NCI-H1436 (cell line): ENCODE measurements at regions not wholly inside any gene's neighbourhood (a gene's known extent, or its start where the extent isn't known, plus 50 kb on each side); places are given as distances from the start of the nearest gene placed in this dataset.
"Not testable (repeated sequence)": the region's sequence is repeated elsewhere in the genome, so short reads cannot be mapped to it uniquely, and the experiment has no call there.

Source experiments
- DNase-seq: peaks from one replicate; lab custom pipeline; 2025; lab: John Stamatoyannopoulos, UW

DNA sequence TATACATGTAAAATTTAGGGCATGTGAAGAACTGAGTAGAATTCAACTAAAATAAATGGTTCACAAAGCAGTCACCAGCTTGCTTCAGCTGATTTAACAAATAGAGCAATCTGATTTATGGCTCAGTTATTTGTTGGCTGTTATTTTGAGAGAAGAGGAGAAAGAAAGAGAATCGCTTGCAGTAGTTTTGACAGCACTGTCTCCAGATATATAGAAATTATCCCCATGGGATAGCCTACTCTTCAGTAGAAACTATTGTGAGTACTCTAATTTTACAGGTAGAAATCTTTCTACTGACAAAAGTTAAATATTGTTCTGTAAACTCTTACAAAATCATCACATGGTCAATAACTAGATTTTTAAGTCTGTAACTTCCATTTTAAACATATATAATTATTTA is 1098.2 kb downstream of the MRPL39 start:
- DNase-seq, result no peak

DNA sequence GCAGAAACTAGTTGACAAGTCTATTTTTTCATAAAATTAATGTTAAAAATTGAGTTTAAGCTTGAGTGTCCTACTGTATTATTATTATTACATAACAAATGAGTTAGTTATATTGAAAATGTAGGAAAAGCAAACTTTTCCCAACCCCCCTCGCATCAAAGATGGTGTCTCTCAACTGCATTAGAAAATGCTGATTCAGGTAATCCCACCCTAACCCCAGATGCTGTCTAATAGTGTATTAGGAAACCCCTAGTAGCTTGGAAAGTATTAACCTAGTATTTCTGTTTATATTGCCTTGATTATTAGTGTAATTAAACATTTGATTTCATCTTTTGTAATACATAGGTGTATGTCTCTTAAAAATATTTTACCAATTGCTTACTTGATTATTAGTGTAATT is 1120.3 kb downstream of the MRPL39 start:
- no peak for DNase-seq

DNA sequence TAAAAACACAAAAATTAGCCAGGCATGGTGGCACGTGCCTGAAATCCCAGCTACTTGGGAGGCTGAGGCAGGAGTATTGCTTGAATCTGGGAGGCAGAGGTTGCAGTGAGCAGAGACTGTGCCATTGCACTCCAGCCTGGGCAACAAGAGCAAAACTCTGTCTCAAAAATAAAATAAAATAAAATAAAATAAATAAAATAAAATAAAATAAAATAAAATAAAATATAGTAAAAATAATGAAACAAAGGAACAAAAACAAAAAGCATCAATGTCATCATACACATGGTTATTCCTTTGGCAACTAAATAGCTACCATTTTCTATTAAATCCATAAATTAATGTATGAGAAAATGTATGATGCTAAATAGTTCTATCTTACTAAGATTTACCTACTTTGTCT is 1123.9 kb downstream of the MRPL39 start:
- not testable (repeated sequence) for DNase-seq

DNA sequence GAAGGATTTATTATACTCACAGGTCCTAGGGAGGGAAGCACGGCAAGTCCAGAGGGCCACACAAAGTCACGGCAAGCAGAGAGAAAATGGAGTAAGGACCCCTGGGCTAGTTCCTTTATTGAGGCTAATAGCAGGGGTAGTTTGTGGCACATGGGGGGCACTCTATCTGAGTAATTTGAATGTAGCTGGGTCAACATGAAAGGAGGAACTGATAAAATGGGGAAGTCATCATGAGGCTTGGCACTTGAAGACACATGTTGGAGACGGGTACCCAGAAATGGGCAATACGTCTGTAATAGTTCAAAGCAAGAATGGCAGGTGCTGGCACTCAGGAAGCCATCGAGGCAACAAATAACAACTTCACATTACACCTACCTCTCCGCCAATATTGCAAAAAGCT is 1136.4 kb downstream of the MRPL39 start:
- DNase-seq, result no peak

DNA sequence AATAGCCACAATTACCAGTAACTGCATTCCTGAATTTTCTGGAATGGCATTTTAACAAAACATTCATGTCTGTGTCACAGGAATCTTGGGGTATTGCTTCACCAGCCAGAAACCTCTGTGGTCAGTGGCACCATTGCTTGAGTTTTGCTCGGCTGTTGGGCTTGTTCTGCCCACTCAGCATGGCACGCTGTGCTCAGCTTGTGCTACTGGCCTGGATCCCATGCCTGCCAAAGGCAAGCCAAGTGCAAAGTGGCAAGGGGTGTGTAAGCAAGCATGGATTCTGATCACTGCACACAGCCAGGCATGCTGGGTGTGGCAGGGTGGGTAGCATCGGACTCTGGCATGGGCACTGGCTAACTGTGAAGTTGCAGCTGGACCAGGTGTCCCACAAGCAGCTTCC is 1150.9 kb downstream of the MRPL39 start:
- DNase-seq, result no peak

DNA sequence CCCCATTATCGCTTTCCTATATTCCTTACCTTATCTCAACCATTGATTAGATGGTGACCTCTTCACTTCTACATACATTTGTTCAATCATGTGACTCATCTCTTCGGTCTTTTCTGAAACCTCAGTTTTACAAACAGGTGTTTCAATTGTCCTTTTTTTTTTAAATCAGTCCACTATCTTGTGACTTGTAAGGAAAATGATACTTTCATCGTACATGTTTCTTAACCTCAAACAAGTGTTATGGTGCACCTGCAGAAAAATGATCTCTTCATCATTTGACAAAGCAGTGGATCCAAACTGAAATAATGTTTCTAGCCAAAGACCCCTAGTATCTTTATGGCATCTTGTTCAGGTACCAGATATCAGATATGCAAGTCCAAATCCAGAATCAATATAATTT is 1157.2 kb downstream of the MRPL39 start:
- DNase-seq, result no peak

DNA sequence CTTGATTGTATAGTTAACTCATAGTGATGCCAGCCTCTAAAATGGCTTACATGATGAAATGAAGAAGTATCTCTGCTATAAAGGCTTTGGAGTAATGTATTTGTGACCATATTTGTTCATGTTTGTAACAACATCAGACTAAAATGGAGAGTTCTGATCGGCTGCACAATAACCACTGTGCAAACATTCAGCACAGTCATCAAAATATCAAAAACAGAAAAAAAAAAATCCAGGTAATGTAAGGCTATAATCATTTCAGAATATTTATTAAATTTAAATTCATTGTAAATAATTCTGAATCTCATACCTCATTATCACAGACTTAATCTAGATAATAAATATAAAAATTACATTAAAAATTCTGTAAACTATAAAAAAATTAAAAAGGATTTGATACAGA is 1161.8 kb downstream of the MRPL39 start:
- DNase-seq, result no peak

DNA sequence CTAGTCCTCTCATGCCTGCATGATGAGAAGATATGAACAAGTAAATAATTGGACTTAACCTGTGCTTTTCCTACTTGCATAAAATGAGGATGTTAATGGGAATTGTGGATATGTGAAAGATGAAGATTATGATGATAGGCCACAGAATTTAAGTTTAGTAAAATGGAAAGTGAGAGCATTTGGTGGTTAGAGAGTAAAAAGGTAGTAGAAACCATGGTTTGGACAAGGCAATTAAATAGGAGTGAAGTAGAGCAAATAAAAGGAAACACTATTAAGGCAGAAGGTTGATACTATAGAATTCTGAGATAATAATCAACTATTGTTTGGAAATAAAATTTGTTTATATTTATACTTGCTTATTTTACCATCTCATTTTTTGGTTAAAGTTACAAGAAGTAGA is 1162.5 kb downstream of the MRPL39 start:
- no peak for DNase-seq

DNA sequence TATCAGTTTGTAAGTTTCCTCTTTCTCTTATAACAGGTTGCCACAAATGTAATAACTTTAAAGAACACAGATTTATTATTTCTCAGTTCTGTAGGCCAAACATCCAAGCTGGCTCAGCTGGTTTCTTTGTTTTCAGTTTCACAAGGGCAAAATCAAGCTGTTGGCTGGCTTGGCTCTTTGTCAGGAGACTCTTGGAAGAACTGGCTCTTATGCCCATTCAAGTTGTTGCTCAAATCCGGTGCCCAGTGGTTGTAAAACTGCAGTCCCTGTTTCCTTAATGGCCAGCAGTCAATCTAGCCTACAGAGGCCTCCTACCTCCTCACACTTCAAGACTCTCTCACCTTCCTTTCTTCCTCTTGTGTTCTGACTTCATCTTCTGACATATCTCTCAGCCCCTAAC is 1171.0 kb downstream of the MRPL39 start:
- DNase-seq, result no peak

DNA sequence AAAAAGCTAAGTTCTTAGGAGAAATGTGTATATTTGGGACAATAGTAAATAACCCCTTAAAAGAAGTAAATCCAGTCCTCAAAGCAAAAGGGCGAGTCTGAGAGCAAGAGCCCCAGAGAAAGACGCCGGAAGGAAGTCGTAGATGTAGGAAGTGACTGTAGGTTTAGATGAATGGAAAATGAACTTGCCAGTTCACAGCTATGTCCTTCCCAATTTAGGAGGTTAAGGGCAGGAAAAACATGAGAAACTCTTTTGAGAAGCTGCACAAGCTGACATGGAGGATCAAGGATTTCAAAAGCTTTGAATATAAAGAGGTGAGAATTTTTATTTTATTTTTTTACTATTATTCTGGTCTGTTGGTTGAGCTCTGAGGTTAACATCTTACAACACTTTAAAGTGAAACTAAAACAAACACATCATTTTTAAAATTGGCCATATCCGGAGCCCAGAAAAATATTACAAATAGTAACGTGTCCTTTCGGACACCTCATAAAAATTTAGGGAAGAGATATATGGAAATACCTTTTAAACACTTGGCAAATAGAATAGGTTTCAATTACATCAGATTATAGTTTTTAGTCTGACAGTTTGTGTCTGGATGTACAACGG is 1178.6 kb downstream of the MRPL39 start:
- DNase-seq, result no peak

DNA sequence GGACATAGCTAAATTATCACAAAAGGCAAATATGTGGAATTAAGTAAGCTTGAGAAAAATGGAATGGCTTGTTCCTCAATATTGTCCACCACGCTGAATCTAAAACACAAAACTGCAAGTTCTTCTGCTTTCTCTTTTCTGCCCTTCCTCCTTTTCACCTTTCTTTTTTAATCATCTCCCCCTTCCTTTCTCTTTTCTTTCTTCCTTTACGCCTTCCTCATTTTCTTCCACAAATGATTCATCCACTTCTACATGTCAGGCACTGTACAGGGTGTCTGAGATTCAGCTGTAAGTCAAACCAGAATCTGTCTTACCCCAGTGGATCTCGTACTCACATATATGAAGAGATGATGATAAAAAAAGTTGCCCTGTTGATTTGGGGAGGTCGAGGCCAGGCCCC is 1182.5 kb downstream of the MRPL39 start:
- no peak for DNase-seq

DNA sequence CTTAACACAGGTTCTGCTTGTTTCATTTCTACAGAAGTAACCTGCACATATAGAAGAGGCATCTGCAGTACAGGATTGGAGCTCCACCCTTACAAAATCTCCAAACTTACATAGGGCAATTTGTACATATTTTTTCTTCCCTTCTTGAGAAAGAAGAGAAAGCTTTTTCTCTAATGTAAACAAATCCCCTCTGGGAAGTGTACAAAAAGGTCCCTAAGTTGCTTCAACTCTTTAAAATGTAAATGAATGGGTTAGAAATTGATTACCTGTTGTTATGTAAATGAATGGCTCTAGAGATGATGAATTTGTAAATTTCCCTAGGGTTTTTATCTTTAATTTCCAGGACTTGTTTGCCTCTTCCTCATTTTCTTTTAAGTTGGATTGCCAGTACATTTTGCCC is 1183.7 kb downstream of the MRPL39 start:
- DNase-seq, result no peak

DNA sequence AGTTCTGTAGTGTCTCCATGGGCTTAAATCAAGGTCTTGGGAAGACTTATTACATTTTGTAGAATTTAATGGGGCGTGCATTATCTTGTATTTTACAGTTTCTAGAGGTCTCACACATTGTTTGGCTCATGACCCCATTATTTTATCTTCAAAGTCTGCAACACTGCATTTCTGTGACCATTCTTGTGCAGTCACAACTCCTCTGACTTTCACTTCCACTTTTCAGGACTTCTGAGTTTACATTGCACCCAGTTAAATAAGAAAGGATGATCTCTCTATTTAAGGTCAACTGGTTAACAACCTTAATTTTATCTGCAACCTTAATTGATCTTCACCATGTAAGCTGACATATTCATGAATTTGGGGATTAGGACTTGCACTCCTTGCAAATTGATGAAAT is 1186.6 kb downstream of the MRPL39 start:
- no peak for DNase-seq

DNA sequence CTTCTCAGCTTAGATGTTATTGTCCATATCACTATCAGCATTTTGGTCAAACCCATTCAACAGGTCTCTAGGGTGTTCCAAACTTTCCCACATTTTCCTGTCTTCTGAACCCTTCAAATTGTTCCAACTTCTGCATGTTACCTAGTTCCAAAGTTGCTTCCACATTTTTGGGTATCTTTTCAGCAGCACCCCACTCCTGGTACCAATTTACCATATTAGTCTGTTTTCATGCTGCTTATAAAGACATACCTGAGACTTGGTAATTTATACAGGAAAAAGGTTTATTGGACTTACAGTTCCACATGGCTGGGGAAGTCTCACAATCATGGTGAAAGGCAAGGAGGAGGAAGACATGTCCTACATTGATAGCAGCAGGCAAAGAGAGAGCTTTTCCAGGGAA is 1187.6 kb downstream of the MRPL39 start:
- not testable (repeated sequence) for DNase-seq

DNA sequence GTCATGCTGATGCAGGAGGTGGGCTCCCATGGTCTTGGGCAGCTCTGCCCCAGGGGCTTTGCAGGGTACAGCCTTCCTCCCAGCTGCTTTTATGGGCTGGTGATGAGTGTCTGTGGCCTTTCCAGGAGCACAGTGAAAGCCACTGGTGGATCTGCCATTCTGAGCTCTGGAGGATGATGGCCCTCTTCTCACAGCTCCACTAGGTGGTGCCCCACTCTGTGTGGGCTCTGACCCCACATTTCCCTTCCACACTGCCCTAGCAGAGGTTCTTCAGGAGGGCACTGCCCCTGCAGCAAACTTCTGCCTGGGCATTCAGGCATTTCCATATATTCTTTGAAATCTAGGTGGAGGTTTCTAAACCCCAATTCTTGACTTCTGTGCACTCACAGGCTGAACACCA is 1188.6 kb downstream of the MRPL39 start:
- no peak for DNase-seq

DNA sequence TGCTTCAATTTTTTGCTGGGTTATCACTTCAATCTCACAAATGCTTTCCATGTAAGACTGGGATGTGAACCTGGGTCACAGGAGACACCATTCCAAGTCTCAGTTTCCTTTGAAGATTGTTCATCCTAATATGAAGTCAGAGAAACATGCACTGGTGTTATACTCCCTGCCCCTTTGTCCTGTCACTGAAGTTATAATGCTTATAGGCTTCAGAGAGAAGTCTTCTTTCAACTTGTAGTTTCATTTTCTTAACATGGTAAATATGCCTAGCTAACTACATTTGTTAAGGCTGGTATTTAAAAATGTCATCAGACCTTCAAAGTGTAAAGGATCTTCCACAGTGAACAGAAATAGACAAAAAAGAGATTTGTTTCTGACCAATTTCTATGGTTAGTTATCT is 1195.9 kb downstream of the MRPL39 start:
- DNase-seq, result no peak

DNA sequence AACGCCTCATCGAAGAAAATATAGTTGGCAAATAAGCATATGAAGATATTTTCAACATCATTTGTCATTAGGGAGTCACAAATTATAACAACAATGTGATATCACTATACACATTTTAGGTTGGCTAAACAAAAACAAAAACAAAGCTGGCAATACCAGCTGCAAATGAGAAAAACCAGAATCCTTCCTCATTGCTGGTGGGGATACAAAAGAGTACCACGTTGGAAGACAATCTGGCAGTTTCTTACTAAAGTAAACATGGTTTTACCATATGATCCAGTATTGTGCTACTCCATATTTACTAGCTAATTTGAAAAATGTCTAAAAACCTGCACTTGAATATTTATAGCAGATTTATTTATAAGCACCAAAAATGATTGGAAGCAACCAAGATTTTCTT is 1204.1 kb downstream of the MRPL39 start:
- DNase-seq, result no peak

DNA sequence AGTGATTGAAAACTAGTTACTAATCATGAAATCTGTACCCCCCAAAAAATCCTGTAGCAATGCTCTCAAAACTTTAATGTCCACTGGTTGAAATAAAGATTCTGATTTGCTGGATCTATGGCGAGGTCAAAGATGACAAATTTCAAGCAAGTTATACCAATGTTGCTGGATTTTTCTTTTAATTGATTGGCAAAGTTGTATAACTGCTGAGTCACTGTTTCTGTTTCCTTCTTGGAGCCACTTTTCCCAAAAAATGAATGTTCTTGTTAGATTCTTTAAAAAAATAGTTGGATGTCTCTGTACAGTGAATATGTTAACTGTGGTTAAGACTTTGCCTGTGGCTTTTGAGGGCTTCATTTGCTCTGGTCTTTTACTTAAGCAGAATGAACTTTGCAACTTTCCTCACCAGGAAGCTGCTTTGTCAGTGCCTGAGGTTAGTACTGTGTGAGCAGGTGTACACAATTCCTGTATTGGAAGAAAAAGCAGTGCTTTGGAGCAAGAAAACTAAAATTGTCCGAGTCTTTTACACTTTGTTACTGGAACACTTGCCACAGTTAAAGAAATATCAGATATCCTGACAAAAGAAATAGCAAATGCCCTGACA is 1211.9 kb downstream of the MRPL39 start:
- DNase-seq, result no peak

DNA sequence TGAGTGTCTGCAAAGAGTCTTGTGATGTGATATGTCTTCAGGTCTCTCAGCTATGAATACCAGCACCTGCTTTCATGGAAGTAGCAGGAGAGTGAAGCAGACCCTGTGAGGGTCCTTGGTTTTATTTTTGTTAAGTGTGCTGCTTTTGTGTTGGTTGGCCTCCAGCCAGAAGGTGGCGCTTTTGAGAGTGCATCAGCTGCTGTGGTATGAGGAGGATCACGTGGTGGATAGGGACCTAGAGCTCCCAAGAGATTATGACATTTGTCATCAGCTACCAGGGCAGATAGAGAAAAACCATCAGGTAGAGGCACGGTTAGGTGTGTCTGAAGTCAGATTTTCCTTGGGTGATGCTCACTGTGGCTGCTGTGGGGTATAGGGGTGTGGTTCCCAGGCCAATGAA is 1232.1 kb downstream of the MRPL39 start:
- DNase-seq, result no peak

DNA sequence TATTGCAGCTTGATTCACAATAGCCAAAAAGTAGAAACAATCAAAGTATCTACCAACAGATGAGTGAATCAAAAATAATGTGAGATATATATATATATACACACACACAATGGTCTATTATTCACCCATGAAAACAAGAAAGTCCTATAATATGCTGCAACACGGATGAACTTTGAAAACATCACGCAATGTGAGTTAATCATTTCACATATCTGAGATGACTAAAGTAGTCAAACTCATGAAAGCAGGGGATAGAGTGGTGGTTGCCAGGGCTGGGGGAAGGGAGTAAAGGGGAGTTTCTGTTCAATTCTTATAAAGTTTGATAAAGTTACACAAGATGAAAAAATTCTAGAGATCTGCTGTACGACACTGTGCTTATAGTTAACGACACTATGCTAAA is 1234.8 kb downstream of the MRPL39 start:
- no peak for DNase-seq

DNA sequence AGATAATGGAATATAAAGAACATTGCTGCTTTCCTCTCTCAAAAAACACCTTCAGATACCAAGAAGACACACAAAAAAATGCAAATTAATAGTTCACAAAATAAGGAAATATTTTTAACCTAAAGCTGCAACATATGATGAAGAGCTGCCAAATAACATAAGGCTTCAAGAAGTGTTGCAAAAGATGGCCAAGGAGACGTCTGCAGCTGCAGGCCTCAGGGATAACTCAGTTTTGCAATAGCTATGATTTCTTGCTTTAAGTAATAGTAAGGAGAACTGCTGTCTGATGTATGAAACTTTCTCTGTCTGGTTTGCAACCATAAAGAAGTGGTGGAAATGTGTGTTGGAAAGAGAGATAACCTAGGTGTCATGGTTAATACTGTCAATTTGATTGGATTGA is 1237.5 kb downstream of the MRPL39 start:
- no peak for DNase-seq

DNA sequence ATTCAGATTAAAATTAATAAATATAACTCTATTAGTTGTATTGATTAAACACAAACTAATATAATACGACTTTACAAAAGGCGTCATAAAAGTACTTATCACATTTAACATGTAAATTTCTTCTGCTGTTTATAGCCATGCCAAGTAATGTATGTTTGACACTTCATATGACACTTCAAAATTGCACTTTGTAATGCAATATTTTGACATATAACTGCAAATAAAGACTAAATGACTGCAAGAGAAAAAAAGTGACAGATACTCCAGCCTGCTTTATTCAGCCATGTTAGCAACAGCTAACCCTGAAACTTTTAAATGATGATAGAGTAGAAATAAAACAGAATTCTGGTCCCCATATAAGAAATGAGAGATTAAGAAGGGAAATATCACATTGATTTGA is 1238.0 kb downstream of the MRPL39 start:
- no peak for DNase-seq

DNA sequence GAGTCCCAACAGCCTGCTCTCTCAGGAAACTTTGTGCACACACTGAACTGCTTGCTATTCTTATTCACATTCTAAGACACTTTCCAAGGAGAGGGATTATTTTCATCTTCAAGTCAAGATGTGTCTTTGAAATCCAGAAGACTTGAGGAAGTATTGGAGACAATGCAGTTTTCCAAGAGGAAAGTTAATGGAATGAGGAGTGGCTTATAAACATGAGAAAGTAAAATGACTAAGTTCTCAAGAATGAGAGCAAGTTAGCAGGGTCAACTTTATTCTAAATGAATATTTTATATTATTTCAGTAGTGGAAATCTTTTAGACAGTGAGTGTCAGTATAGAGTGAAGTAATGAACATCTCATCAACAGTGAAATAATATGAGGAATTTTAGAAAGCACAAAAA is 1239.3 kb downstream of the MRPL39 start:
- DNase-seq, result no peak

DNA sequence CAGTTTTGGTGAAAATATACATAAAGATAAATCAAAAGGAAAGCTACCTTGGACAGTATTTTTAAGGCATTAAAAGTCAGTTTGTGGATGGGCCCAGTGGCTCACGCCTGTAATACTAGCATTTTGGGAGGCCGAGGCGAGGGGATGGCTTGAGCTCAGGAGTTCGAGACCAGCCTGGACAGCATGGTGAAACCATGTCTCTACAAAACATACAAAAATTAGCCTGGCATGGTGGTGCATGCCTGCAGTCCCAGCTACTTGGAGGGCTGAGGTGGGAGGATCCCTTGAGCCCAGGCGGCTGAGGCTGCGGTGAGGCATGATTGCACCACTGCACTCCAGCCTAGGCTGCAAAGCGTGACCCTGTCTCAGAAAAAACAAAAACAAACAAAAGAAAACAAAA is 1253.8 kb downstream of the MRPL39 start:
- DNase-seq, result no peak

DNA sequence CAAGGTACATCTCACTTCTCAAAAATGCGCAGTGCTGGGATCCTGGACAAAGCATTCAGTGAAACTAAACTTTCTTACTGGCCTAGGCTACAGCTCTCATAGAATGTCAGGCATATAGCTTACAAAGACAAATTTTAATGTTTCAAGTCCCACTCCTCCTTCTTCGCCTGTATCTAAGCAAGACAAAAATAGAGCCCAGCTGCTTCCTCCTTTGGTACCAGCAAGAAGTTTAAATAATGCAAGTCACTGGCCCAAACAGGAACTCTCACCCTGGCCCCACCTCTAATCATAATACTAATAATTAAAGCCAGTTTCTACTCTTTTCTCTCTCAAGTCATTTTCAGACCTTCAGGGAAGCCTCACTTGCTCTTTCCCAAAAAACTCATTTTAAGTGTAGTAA is 1267.9 kb downstream of the MRPL39 start:
- DNase-seq, result no peak
